Fibroblast of mammary gland (primary cell): ENCODE measurements at regions not wholly inside any gene's neighbourhood (a gene's known extent, or its start where the extent isn't known, plus 50 kb on each side); places are given as distances from the start of the nearest gene placed in this dataset.
"Not testable (repeated sequence)": the region's sequence is repeated elsewhere in the genome, so short reads cannot be mapped to it uniquely, and the experiment has no call there.

Source experiments
- DNase-seq: peaks from one replicate; pipeline ENCODE4 v3.0.0-alpha.2; 2010; ENCODE audit warnings: low read depth
- H3K4me3 ChIP-seq: 2 replicates; pipeline ENCODE4 v1.5.1; 2011; ENCODE audit warnings: low read depth, mild to moderate bottlenecking, low read length, moderate library complexity; ENCODE audit not compliant: control insufficient read depth
- CTCF ChIP-seq: conservative IDR thresholded peaks from 2 replicates; pipeline ENCODE4 v1.5.1; 2011; ENCODE audit warnings: low read depth, low read length, inconsistent platforms; ENCODE audit not compliant: control insufficient read depth, insufficient read depth

GRCh38 chr4:100635899-100636298, 118.1 kb upstream of the EMCN start:
- no peak overlapping the region for H3K4me3 ChIP-seq
- DNase-seq = no peak
- no peak for TF ChIP-seq CTCF

- H3K4me3 ChIP-seq = no peak overlapping the region
- no peak for TF ChIP-seq CTCF
- DNase-seq = no peak
Observed at GRCh38 chr4:100633269-100633668, 115.4 kb upstream of the EMCN start.

- no peak for TF ChIP-seq CTCF
- no peak overlapping the region for H3K4me3 ChIP-seq
- DNase-seq = no peak
Observed at GRCh38 chr4:100632163-100632562, 114.3 kb upstream of the EMCN start.

GRCh38 chr4:100631281-100631968, 113.6 kb upstream of the EMCN start:
- DNase-seq = no peak
- TF ChIP-seq CTCF = no peak
- no peak overlapping the region for H3K4me3 ChIP-seq

GRCh38 chr4:100630341-100630740, 112.5 kb upstream of the EMCN start:
- DNase-seq = no peak
- no peak overlapping the region for H3K4me3 ChIP-seq
- no peak for TF ChIP-seq CTCF

GRCh38 chr4:100609810-100610209, 92.0 kb upstream of the EMCN start:
- no peak overlapping the region for H3K4me3 ChIP-seq
- DNase-seq = no peak
- TF ChIP-seq CTCF = no peak

GRCh38 chr4:100608651-100609050, 90.8 kb upstream of the EMCN start:
- DNase-seq, H3K4me3 ChIP-seq: not testable (repeated sequence)
